CD4-positive, alpha-beta T cell (primary cell): ENCODE measurements at regions not wholly inside any gene's neighbourhood (a gene's known extent, or its start where the extent isn't known, plus 50 kb on each side); places are given as distances from the start of the nearest gene placed in this dataset.

ENCODE experiments used
- ATAC-seq: fragments of 200-7000 bp; cut with Tn5 transposase; one replicate; pipeline ENCODE4 v1.10.0; 2022; ENCODE audit warnings: mild to moderate bottlenecking; ENCODE audit not compliant: poor library complexity
- CTCF ChIA-PET: fragments of 350-600 bp; sonication (Branson Sonifier 250); formaldehyde crosslinking; loops from one replicate; lab custom pipeline; 2021; ENCODE audit warnings: antibody characterized with exemption, inconsistent platforms; lab: Charles Lee
- POLR2A ChIA-PET: fragments of 350-600 bp; sonication (Branson Sonifier 250); formaldehyde crosslinking; loops from one replicate; lab custom pipeline; 2021; ENCODE audit warnings: antibody characterized with exemption, inconsistent platforms; lab: Charles Lee
- DNase-seq, 14 experiments: peaks; one replicate each; pipeline ENCODE4 v3.0.0-alpha.2; 2013 to 2020; ENCODE audit warnings: mixed read lengths in 2 of 14
- H3K27ac ChIP-seq, 2 donors: one replicate each; pipeline versions ENCODE4 v1.5.1 to v1.7.0; 2013; ENCODE audit warnings: low read length in 2 of 2, low read depth in 1 of 2, mild to moderate bottlenecking in 1 of 2
- H3K27me3 ChIP-seq, 2 experiments: 1 replicate in 1 of 2; 2 replicates in 1 of 2; pipeline versions ENCODE4 v1.6.1 to v1.7.0; 2013; ENCODE audit warnings: low read length in 2 of 2, control low read depth in 1 of 2, mild to moderate bottlenecking in 1 of 2, moderate library complexity in 1 of 2; ENCODE audit not compliant: insufficient read depth in 2 of 2, control insufficient read depth in 1 of 2
- H3K36me3 ChIP-seq: one replicate; pipeline ENCODE4 v1.6.1; 2013; ENCODE audit warnings: low read length, control low read depth; ENCODE audit not compliant: insufficient read depth
- H3K4me1 ChIP-seq: one replicate; pipeline ENCODE4 v1.6.1; 2013; ENCODE audit warnings: low read length, control low read depth; ENCODE audit not compliant: insufficient read depth
- H3K4me3 ChIP-seq: one replicate; pipeline ENCODE4 v1.5.1; 2013; ENCODE audit warnings: mild to moderate bottlenecking, low read length, moderate library complexity
- H3K9me3 ChIP-seq, 2 experiments: 1 replicate in 1 of 2; 2 replicates in 1 of 2; pipeline versions ENCODE4 v1.6.1 to v1.7.0; 2013; ENCODE audit warnings: low read length in 2 of 2, mild to moderate bottlenecking in 2 of 2, control low read depth in 1 of 2, moderate library complexity in 1 of 2; ENCODE audit not compliant: control insufficient read depth in 1 of 2, insufficient read depth in 1 of 2
- H3K27ac Mint-ChIP-seq: one replicate; pipeline ENCODE4 v1.8.0; 2020; ENCODE audit warnings: mixed read lengths
- H3K27me3 Mint-ChIP-seq: one replicate; pipeline ENCODE4 v1.8.0; 2021; ENCODE audit warnings: mixed read lengths
- H3K36me3 Mint-ChIP-seq: one replicate; pipeline ENCODE4 v1.8.0; 2021; ENCODE audit warnings: low read depth, mixed read lengths
- H3K4me1 Mint-ChIP-seq: one replicate; pipeline ENCODE4 v1.8.0; 2021; ENCODE audit warnings: low read depth, mixed read lengths
- H3K4me3 Mint-ChIP-seq: one replicate; pipeline ENCODE4 v1.8.0; 2020; ENCODE audit warnings: mild to moderate bottlenecking, mixed read lengths
- H3K9me3 Mint-ChIP-seq: one replicate; pipeline ENCODE4 v1.8.0; 2020; ENCODE audit warnings: mixed read lengths
- intact Hi-C, 2 experiments: fragments of 100-400 bp; cut with DNase I in 1 of 2; cut with micrococcal nuclease in 1 of 2; formaldehyde crosslinking; loops; one replicate each; pipeline versions ENCODE4 v1.15.1 to v1.9.0; 2023 to 2025; cut with DNase I, micrococcal nuclease
- TF ChIP-seq, protein P1 (sequence below): fragments of 200-600 bp; IDR thresholded peaks from one replicate; pipeline ENCODE4 v1.8.0; 2022; ENCODE audit warnings: antibody characterized with exemption, mild to moderate bottlenecking

DNA sequence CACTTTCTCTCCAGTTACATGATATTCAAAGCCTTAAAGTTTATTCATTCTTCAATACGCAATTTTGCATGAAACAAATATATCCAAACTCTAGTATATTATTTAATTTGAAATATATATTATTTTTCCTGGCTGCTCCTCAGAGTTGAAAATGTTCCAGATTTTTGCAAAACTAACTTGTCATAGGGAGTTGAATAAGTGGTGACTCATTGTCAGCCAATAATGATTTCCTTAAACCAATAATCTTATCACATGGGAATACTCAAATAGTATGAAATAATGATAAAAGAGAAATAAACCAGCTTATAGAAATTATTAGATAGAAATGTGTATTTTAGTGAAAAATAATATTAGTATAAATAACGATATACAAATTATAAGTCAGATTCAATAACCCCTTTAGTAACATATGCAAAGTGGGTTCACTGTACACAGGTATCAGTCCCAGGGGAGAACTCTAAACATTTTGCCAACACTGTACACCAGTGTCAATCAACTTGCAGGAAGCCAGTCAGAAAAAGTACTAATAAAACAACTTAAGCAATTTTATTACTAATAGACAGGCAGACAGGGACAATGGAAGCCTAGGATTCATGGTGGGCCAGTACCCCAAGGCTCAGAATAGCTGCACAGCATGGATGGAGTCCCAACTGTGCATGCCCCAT, 222.6 kb upstream of the KLHL1 start:
- DNase-seq (no peak), ATAC-seq (no peak)
- no peaks in the 10 kb centered on the region for H3K9me3 ChIP-seq
- H3K27me3 ChIP-seq = no peaks in the 10 kb centered on the region
- H3K36me3 ChIP-seq = no peaks in the 10 kb centered on the region
- TF ChIP-seq, protein P1, sequence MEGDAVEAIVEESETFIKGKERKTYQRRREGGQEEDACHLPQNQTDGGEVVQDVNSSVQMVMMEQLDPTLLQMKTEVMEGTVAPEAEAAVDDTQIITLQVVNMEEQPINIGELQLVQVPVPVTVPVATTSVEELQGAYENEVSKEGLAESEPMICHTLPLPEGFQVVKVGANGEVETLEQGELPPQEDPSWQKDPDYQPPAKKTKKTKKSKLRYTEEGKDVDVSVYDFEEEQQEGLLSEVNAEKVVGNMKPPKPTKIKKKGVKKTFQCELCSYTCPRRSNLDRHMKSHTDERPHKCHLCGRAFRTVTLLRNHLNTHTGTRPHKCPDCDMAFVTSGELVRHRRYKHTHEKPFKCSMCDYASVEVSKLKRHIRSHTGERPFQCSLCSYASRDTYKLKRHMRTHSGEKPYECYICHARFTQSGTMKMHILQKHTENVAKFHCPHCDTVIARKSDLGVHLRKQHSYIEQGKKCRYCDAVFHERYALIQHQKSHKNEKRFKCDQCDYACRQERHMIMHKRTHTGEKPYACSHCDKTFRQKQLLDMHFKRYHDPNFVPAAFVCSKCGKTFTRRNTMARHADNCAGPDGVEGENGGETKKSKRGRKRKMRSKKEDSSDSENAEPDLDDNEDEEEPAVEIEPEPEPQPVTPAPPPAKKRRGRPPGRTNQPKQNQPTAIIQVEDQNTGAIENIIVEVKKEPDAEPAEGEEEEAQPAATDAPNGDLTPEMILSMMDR = no peak
- POLR2A ChIA-PET = no interaction called here
- H3K36me3 Mint-ChIP-seq = no peaks in the 10 kb centered on the region
- no peaks in the 10 kb centered on the region for H3K4me1 ChIP-seq
- H3K27ac Mint-ChIP-seq = no peak overlapping the region
- intact Hi-C loops = no loop called here
- H3K4me3 ChIP-seq = no peak overlapping the region
- no peak overlapping the region for H3K4me3 Mint-ChIP-seq
- CTCF ChIA-PET = no interaction called here
- H3K27ac ChIP-seq = no peak overlapping the region
- no peaks in the 10 kb centered on the region for H3K27me3 Mint-ChIP-seq
- no peaks in the 10 kb centered on the region for H3K4me1 Mint-ChIP-seq
- H3K9me3 Mint-ChIP-seq = no peaks in the 10 kb centered on the region

DNA sequence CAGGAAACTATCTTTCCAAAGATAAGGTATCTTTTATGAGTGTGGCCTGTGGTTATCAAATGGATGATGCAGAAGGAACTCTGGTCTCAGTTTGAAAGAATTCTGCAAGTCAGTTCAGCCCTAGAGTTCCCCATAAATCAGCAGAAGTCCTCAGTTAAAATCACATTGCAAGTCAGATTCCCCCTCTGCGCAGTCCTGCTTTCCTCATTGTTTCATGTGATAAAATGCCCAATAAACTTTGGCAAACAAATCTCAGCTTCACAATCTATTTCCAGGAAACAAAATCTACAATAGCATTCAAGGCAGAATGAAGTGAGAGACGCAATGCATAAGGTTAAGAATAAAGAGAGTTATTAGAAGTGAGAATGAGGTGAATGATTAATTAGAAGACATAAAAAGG, 216.3 kb upstream of the KLHL1 start:
- no peak for DNase-seq
- Histone ChIP-seq H3K27me3 (no peaks in the 10 kb centered on the region), H3K4me3 (no peak overlapping the region), H3K4me1 (no peaks in the 10 kb centered on the region), H3K9me3 (no peaks in the 10 kb centered on the region), H3K36me3 (no peaks in the 10 kb centered on the region), H3K27ac (no peak overlapping the region)
- H3K27ac Mint-ChIP-seq = no peak overlapping the region
- TF ChIP-seq, protein P1 = no peak
- H3K27me3 Mint-ChIP-seq = no peaks in the 10 kb centered on the region
- H3K4me1 Mint-ChIP-seq = no peaks in the 10 kb centered on the region
- ATAC-seq = no peak
- H3K9me3 Mint-ChIP-seq = peaks cover 5% of the 10 kb centered on the region
- intact Hi-C loops = no loop called here
- H3K36me3 Mint-ChIP-seq = no peaks in the 10 kb centered on the region
- no peak overlapping the region for H3K4me3 Mint-ChIP-seq
- ChIA-PET POLR2A (no interaction called here), CTCF (no interaction called here)

DNA sequence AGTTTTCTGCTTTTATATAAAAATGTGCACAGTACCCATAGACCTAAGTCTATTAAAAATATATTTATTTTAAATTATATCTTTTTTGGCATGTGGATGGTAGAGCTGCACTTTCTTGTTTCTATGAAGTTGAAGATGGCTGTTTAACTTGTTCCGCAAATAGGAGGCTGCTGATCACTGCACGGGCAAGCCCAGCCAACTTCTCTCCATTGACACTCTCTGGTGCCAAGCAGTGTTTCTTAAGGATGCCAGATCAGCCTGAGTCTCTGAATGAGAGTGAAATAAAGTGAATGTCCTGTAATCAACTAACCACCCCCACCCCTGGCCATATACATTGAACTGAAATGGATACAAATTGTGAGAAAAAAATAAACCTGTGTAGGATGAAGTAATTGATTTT, 202.9 kb upstream of the KLHL1 start:
- H3K4me1 Mint-ChIP-seq = no peaks in the 10 kb centered on the region
- H3K9me3 ChIP-seq = no peaks in the 10 kb centered on the region
- POLR2A ChIA-PET = no interaction called here
- intact Hi-C loops = no loop called here
- DNase-seq (no peak), ATAC-seq (no peak)
- no peaks in the 10 kb centered on the region for H3K36me3 Mint-ChIP-seq
- no peaks in the 10 kb centered on the region for H3K36me3 ChIP-seq
- H3K4me3 ChIP-seq = no peak overlapping the region
- H3K4me3 Mint-ChIP-seq = no peak overlapping the region
- TF ChIP-seq, protein P1 = no peak
- no peak overlapping the region for H3K27ac ChIP-seq
- H3K27me3 ChIP-seq = no peaks in the 10 kb centered on the region
- no peak overlapping the region for H3K27ac Mint-ChIP-seq
- no peaks in the 10 kb centered on the region for H3K27me3 Mint-ChIP-seq
- H3K9me3 Mint-ChIP-seq = peaks cover 1% of the 10 kb centered on the region
- CTCF ChIA-PET = no interaction called here
- no peaks in the 10 kb centered on the region for H3K4me1 ChIP-seq
